Suppressor macrophage treated with lipopolysaccharide for 1 hour (primary cell): ENCODE measurements at regions not wholly inside any gene's neighbourhood (a gene's known extent, or its start where the extent isn't known, plus 50 kb on each side); places are given as distances from the start of the nearest gene placed in this dataset.

Source experiments
- DNase-seq, 3 donors: peaks; one replicate each; pipeline ENCODE4 v3.0.0-alpha.2; 2020 to 2022

GRCh38 chr20:40770564-40771307, 81.7 kb upstream of the MAFB start:
- peak; percentile 61 to 71 (median 64) for DNase-seq

DNA sequence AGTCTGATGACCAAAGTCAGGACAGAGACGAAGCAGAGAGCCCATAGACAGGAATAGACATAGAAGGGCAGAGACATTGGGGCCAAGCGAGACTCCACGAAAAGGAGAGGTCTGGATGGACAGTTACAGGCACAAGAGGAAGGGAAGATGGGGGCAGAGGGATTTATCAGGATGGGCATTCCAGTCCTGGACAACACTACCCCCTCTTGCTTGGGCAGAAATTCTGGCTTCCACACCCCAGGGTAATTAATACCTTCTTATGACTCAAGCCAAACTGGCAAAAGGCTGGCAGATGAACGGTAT, 82.2 kb upstream of the MAFB start:
- DNase-seq: no peak

DNA sequence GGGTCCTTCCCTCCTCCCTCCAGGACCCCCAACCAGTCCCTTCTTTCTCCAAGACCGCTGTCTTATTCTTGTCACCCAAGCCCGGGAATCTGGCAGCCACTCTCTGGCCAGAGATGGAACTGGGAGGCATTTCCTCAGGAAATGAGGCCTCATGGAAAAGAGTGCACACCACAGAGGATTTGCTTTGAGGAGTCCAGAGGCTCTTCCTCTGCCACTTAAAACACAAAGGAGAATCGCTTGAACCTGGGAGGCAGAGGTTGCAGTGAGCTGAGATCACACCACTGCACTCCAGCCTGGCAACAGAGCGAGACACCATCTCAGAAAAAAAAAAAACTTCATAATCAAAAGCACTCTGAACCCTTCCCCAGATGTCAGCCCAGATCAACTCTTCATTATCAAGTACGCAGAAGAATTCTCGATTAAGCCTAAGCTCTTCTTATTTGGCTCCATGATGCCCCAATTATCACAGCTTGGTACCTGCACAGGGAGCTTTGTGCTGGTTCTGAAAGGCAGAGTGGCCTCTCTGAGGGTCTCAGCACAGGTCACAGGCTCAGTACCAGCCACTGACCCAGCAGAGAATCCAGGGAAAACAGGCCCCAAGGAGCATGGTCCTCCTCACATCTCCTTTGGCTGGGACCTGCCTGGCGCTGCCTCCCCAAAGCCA, 82.9 kb upstream of the MAFB start:
- DNase-seq: no peak

DNA sequence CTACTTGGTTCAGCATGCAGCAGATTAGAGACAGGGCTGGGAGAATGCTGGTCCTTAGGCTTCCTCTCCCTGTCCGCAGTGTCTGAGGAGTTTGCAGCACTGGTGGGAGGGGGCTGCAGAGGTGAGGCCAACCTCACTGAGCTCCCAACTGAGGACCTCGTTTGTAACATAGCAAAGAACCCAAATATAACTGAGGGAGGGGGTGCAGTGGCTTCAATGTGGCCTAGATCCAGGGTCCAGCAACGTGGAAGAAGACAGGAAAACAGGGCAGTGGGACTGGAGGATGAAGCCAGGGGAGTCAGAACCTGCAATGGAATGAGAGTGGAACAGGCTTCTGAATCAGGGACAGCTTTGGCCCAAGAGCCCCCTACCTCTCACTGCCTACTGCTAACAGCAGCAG, 84.3 kb upstream of the MAFB start:
- no peak for DNase-seq

DNA sequence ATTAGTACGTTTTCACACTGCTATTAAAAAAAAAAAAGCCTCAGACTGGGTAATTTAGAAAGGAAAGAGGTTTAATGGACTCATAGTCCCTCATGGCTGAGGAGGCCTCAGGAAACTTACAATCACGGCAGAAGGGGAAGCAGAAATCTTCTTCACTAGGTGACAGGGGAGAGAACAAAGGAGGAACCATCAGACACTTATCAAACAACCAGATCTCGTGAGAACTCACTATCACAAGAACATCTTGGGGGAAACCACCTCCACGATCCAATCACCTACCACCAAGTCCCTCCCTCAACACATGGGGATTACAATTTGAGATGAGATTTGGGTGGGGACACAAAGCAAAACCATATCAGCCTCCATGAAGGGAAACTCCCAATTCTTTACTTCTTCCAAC, 85.2 kb upstream of the MAFB start:
- DNase-seq: peak in 1 of 3 donors; percentile 25

DNA sequence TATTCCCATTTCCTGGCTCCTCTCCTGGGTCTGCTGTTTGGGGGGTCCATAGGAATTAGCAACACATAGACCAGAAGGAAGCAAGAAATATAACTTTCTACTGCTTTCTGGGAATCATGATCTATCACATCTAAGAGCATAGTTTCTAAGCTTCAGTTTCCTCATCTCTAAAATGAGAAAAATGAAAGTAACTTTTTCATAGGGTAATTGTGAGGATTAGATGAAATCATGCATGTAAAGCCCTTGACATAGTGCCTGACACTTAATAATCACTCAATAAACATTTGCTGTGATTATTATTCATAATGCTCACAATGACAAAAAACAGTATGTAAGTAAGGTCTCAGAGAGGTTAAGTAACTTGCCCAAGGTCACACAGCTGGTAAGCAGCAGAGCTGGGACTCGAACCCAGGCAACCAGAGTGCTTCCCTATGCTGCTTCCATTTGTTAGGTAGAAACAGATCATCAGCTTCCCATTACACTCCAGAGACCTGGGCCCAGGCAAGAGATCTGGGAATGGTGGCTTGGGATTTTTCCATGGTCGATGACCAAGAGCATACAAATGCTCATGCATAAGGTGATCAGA, 86.6 kb upstream of the MAFB start:
- peak in 1 of 3 donors; percentile 38 for DNase-seq

DNA sequence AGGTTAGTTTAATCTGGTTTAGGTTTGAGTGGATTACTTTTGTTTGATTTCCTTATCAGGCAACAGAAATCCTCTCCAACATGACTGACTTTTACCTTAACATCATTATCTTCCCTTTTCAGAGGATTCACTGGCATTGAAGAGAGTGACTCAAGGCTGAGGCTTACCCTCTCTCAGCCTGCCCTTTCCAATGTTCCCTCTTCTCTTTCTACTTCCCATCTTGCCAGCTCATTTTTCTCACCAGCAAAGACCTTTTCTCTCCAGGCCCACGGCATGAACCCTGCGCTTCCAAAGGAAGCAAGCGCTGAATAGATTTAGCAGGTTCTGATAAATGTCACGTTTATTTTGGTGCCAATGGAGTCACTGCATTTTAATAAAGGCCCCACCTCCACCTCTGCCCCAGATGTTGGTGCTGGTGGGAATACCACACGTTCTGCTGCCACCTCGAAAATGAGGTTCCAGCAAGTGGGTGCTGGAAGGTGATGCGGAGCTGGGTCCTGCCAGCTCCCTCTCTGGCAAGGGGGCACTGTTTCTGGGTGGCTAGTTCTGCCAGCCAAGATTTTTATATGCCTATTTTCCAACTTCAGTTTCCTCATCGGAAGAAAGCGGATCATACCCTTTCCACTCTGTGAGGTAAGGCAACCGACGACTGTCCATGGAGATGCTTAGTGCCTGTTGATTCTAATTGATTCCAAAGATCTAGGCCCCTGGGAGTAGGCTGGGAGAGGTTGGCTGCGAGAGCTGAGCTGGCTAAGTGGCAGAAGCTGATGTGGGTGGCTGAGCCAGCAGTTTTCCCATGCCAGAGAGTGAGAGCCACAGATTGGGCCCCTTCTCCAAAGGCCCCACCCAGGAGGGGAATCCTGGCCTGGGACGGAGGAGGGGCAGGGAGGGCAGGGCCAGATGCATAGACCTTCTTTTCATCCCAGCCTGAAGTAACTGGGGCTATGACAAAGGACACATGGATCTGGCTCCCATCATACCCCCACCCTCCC, 87.7 kb upstream of the MAFB start:
- DNase-seq: peak; percentile 76 to 80 (median 79)

GRCh38 chr20:40777653-40778052, 88.6 kb upstream of the MAFB start:
- DNase-seq: no peak

GRCh38 chr20:40778894-40779496, 90.0 kb upstream of the MAFB start:
- peak; percentile 61 to 72 (median 68) for DNase-seq

- peak; percentile 50 to 76 (median 75) for DNase-seq
These were observed 92.4 kb upstream of the MAFB start for GRCh38 chr20:40781327-40782042.

DNA sequence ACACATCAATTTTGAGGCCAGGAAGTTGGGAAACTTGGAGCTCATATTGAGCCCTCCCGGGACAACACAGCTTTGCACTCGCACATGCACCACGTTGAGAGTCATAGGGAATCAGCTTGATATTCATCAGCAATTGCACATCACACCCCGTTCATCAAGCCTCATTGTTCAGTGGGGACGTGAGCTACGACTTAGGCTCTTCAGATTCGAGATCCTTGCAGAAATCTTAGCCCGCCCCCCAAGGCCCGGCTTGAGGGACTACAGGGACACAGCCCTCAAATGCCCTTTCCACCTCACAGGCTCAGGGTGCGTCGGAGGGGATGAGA, 93.0 kb upstream of the MAFB start:
- DNase-seq: peak; percentile 70 to 81 (median 77)

GRCh38 chr20:40785346-40785745, 96.3 kb upstream of the MAFB start:
- peak; percentile 46 to 57 (median 48) for DNase-seq

GRCh38 chr20:40786336-40786735, 97.3 kb upstream of the MAFB start:
- DNase-seq: no peak

- DNase-seq: peak; percentile 12 to 51 (median 46)
These were observed 98.9 kb upstream of the MAFB start for GRCh38 chr20:40787941-40788340.

GRCh38 chr20:40797425-40797824, 108.4 kb upstream of the MAFB start:
- no peak for DNase-seq

DNA sequence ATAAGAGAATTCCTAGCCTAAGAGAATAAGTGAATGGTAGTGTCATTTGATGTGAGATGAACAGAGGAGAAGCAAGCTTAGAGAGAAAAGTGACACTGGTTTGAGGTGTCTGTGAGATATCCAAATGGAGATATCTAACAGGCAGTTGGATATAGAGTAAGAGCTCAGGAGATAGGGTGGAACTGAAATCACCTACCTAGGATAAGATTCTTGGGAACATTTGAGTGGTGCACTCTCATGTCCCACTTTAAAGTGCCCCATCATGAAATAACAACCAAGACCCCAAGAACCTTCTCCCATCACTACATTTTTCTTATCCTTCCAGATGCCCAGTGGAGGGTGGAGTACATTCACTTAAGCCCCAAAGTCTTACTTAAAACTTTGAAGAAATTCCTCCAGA, 109.0 kb upstream of the MAFB start:
- DNase-seq: no peak

- DNase-seq: no peak
These were observed 113.8 kb upstream of the MAFB start for GRCh38 chr20:40802886-40803285.

- no peak for DNase-seq
These were observed 114.3 kb upstream of the MAFB start for GRCh38 chr20:40803381-40803780.

DNA sequence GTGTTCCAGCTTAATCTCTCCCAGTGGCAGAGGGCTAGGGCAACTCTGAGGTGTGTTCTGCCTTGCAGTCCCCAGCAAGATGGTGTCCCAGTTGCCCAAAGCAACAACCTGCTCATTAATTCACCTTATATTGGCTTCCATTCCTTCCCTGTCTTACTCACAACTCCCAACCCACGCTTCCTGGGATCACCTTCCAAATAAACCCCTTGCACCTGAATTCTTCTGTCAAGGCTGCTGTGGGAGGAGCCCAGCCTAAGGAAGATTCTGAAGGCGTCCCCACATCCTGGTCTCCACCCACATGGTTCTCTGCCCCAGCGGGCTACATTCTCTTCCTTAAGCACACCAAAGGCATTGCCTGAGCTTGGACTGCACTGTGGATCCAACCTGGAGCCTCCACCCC, 116.6 kb upstream of the MAFB start:
- DNase-seq: no peak

DNA sequence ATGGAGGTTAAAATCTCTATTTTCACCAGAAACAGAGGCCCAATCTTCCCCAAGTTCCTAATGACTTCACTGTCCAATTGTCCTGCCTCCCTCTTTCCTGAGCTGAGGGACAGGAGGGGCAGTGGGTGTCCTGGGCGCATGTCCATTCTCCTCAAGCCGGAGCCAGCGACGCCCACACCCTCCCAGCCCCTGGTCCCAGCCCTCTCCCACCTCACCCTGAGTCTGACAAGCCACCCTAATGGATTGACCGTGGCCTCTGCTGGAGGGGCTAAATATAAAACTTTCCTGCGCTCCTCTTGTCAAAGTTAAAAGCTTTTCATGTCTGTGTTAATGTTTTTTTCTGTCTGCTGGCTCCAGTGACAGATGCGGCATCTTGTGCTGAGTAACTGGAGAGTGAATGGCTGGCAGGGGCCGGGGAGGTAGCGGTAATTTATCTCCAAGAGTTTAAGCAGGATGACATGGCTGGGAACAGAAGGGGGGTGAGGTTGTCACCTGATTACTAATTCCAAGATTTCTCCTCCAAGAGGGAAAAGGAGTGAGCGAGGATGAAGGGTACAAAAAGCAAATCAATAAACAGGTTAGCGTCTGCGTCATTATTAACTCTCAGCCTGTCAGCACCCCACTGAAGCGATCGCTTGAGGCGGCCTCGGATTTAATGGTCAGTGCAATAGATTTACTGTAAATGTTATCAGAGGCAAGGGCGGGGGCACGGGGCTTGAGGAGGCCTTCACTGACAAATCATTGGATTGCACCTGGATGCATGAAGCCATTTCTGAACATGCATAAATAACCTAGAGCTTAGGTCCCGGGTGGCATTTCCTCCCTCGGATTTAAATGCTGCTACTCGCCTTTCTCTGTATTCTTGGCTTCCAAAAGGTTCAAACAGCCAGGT, 118.1 kb upstream of the MAFB start:
- no peak for DNase-seq

DNA sequence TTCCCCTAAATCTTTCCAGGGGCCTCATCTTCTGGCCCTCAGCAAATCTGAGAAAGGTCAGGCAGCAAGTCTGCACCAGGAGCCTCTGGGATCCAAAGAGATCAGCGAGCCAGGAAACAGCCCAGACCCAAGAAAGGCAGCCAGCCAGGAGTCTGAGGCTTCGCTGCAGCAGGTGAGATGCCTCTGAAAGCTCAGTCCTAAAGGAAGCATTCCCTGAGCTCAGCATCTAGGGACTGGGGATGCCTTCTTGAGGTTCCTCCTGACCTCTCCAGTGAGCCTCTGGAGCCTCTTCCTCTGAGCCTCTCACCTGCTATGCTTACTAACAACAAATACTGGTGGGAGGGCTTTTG, 118.8 kb upstream of the MAFB start:
- no peak for DNase-seq
